Adipocyte (in vitro differentiated cells): ENCODE measurements at regions not wholly inside any gene's neighbourhood (a gene's known extent, or its start where the extent isn't known, plus 50 kb on each side); places are given as distances from the start of the nearest gene placed in this dataset.

Source experiments
- DNase-seq: peaks from one replicate; pipeline ENCODE4 v3.0.0-alpha.2; 2015; ENCODE audit warnings: low read depth
- H3K27me3 ChIP-seq: replicated peaks from 2 replicates; pipeline ENCODE4 v1.7.0; 2013; ENCODE audit warnings: mild to moderate bottlenecking, low read length, moderate library complexity; ENCODE audit not compliant: control insufficient read depth, insufficient read depth
- H3K36me3 ChIP-seq: 2 replicates; pipeline ENCODE4 v1.7.0; 2013; ENCODE audit warnings: low read length, mild to moderate bottlenecking, moderate library complexity; ENCODE audit not compliant: control insufficient read depth, insufficient read depth, severe bottlenecking
- H3K4me1 ChIP-seq: 2 replicates; pipeline ENCODE4 v1.7.0; 2013; ENCODE audit warnings: mild to moderate bottlenecking, low read length, moderate library complexity; ENCODE audit not compliant: control insufficient read depth, insufficient read depth
- H3K4me3 ChIP-seq: 2 replicates; pipeline ENCODE4 v1.7.0; 2013; ENCODE audit warnings: mild to moderate bottlenecking, low read length, moderate library complexity
- H3K9ac ChIP-seq: 2 replicates; pipeline ENCODE4 v1.7.0; 2013; ENCODE audit warnings: mild to moderate bottlenecking, low read length, moderate library complexity
- H3K9me3 ChIP-seq: 2 replicates; pipeline ENCODE4 v1.7.0; 2013; ENCODE audit warnings: mild to moderate bottlenecking, low read length, moderate library complexity; ENCODE audit not compliant: control insufficient read depth

DNA sequence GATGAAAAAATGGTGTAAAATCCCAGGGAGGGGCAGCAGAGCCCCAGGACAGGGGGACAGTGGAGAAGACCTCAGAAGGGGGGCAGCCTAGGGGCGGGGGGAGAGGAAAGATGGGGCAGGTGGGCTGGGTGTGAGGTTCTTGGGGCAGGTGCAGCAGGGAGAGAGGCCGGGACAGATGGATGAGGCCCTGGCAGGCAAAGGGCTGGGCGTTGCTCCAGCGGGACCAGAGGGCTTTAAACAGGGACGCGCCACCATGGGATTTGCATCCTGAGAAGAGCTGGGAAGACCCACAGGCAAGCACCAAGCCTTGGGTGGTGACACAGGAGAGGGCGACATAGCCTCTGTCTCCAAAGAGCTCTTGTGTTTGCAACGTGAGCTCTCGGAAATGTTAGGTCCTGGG lies 1342.8 kb downstream of the TBC1D22A start:
- DNase-seq, result no peak
- H3K36me3 ChIP-seq, result no peaks in the 10 kb centered on the region
- H3K27me3 ChIP-seq, result no peaks in the 10 kb centered on the region
- H3K4me3 ChIP-seq, result no peak overlapping the region
- peaks cover 3% of the 10 kb centered on the region for H3K9me3 ChIP-seq
- no peaks in the 10 kb centered on the region for H3K4me1 ChIP-seq
- no peak overlapping the region for H3K9ac ChIP-seq

DNA sequence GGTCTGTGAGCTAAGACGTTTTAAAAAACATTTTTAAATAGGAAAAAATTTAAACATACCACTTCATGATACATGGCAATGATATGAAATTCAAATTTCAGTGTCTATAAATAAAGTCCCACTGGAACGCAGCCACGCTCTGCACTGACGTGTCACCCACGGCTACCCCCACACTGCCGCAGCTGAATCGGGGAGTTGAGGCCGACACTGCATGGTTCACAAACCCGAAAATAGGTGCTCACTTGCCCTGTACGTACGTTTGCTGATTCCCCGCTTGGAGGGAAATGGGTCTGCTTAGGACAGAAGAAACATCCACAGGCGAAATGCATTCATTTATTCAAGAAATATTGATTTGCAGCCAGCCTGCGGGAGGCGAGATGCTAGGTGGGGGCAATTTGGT lies 1342.3 kb downstream of the TBC1D22A start:
- Histone ChIP-seq H3K4me1 (no peaks in the 10 kb centered on the region), H3K9me3 (peaks cover 3% of the 10 kb centered on the region), H3K9ac (no peak overlapping the region), H3K27me3 (no peaks in the 10 kb centered on the region), H3K36me3 (no peaks in the 10 kb centered on the region), H3K4me3 (no peak overlapping the region)
- DNase-seq, result no peak

DNA sequence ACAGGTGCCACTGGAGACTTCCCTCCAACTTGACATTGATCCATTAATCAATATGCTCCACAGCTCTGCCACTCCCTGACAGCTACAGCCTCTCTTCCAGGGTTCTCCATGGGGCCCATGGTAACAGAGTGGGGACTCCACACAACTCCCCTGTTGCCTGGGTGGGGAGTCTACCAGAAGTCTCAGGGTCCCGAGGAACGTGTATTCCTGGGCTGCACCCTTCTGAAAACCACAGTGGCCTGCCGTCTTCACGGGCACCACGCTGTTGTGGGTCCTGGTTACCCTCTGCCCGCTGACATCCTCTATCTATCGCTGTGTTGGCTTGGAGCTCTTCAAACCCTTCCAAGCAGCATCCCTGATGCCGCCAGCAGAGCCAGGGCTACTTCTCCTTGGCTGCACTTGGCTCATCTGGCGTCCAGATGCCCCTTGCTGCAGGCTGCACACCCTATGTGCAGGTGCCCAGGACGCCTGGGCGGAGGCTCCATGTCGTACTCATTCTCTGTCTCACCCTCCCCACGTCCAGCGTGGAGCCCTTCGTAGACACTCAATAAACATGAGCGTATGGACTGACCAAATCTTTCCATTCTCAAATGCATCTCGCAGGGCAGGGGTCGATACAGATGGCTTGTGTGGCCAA lies 1341.8 kb downstream of the TBC1D22A start:
- DNase-seq, result no peak
- H3K4me1 ChIP-seq, result no peaks in the 10 kb centered on the region
- H3K36me3 ChIP-seq, result no peaks in the 10 kb centered on the region
- no peak overlapping the region for H3K9ac ChIP-seq
- no peaks in the 10 kb centered on the region for H3K27me3 ChIP-seq
- no peak overlapping the region for H3K4me3 ChIP-seq
- peaks cover 3% of the 10 kb centered on the region for H3K9me3 ChIP-seq

DNA sequence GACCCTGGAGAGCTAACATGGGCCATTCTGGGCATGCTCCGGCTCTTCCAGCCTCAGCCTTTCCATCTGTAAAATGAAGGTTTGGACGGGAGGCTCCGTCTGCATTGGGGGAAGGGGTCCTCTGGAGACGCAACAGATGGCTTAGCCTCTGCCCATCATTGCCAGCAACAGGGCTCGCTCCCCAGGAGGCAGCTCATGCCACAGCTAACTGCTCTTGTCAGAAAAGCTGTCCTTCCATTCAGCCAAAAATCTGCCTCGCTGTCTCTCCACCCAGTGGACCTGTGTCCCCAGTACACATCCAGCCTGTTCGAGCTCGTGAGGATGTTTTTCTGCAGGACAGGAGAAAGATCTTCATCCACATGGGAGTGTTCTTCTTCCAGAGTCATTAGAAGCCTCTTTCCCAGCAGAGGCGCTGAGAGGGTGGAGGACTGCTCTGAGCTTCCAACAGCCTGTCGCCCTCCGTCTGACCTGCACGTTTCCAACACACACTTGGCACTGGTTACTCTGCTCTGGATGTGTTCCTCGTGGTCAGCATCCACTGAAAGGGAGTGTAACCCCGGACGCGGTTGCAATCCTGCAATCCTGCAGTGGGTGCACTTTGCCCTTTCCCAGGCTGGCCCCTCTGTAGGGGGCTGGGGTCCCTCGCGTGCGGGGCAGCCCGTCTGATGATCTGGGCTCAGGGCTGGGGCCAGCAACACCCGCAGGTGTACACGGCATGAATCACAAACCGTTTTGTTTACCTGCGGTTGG lies 1340.9 kb downstream of the TBC1D22A start:
- H3K4me1 ChIP-seq, result no peaks in the 10 kb centered on the region
- DNase-seq, result no peak
- H3K4me3 ChIP-seq, result no peak overlapping the region
- H3K9me3 ChIP-seq, result no peaks in the 10 kb centered on the region
- no peak overlapping the region for H3K9ac ChIP-seq
- H3K36me3 ChIP-seq, result no peaks in the 10 kb centered on the region
- no peaks in the 10 kb centered on the region for H3K27me3 ChIP-seq

DNA sequence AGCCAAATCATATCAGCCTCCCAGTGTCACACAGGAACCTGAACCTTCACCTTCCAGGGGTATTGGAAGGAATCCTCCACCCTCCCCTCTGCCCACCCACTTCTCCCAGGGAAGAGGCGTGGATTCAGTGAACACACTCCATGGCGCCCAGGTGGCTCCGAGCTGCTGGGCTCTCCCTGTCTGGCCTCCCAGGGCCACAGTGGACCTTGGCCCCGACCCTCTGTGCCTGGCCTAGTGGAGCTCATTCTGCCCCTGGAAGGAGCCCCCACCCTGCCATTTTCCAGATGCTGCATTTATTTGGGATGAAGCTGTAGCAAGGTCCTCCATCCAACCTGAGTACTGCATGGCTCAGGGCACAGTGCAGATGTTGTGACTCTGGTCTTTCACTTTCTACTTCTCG lies 1340.1 kb downstream of the TBC1D22A start:
- H3K4me1 ChIP-seq, result no peaks in the 10 kb centered on the region
- H3K9me3 ChIP-seq, result no peaks in the 10 kb centered on the region
- no peak overlapping the region for H3K9ac ChIP-seq
- H3K36me3 ChIP-seq, result no peaks in the 10 kb centered on the region
- H3K4me3 ChIP-seq, result no peak overlapping the region
- no peaks in the 10 kb centered on the region for H3K27me3 ChIP-seq
- no peak for DNase-seq

DNA sequence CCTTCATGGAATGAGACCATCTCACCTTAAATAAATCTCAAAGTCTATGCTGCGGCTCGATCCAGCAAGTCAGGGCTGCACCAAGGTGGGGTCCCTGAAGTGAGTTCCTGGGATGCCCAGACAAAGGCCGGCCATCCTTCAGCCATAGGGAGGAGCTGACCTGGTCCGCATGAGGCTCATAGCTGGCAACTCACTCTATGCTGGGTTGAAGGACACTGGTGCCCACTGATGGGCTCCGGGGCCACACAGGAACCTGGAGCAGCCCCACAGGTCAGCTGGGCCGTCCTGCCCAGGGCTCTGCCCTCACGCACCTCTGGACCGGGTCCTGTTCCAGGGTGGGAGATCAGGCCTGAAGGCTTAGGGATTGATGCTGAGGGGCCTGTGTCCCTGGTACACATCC lies 1339.3 kb downstream of the TBC1D22A start:
- Histone ChIP-seq H3K9me3 (no peaks in the 10 kb centered on the region), H3K27me3 (no peaks in the 10 kb centered on the region), H3K4me1 (no peaks in the 10 kb centered on the region), H3K4me3 (no peak overlapping the region), H3K36me3 (no peaks in the 10 kb centered on the region), H3K9ac (no peak overlapping the region)
- no peak for DNase-seq

DNA sequence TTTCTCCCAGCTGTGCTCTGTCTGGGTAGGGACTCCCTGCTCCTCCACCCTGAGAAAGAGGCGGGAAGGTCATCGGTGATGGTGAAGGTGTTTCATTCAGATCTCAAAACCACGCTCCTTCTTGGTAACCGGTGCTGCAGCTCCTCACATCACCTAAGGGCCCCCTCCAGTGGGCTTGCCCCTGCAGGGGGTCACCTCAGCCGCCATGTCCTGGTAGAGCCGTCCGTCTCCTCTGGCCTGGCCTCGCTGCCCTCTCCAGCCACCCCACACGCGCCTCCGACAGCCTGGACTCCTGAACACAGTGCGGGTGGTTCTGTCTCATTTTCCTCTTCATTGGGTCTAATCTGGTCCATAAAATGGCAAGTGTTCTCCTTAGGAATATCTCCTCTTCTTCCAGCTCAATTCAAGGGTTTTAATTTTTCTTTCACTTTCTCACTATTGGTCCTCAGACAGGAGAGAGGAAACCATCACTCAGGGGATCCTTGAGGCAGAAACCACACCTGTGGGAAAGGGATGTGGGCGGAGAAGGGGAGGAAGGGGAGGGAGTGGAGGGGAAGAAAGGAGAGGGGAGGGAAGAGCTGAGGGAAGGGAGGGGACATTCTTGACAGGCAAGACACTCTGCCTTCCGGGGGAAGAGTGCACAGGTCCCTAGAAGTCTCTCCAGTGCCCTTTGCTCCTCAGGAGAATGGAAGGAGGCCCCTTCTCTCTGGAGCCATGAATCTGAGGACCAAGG lies 1338.4 kb downstream of the TBC1D22A start:
- Histone ChIP-seq H3K36me3 (no peaks in the 10 kb centered on the region), H3K4me1 (no peaks in the 10 kb centered on the region), H3K9ac (no peak overlapping the region), H3K4me3 (no peak overlapping the region), H3K27me3 (peaks cover 2% of the 10 kb centered on the region), H3K9me3 (no peaks in the 10 kb centered on the region)
- no peak for DNase-seq

DNA sequence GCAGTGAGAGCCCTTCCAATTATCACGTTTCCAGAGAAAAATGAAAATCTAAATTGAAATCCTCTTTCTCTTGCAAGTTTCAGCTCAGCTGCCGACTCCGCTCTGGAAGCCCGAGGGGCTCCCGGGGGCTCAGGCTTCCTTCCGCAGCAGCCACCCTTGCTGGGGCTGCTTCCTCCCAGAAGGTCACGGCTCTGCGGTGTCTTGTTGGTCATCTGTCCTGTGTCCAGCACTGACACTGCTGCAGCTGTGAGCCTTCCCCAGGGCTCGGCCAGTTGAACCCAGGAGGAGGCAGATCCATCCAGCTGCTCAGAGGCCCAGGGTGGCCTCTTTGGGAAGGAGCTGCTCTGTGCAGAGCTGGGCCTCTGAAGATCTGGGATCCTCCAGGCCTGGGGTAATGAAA lies 1337.2 kb downstream of the TBC1D22A start:
- no peak for DNase-seq
- H3K9me3 ChIP-seq, result no peaks in the 10 kb centered on the region
- no peak overlapping the region for H3K9ac ChIP-seq
- peaks cover 9% of the 10 kb centered on the region for H3K27me3 ChIP-seq
- no peaks in the 10 kb centered on the region for H3K36me3 ChIP-seq
- H3K4me3 ChIP-seq, result no peak overlapping the region
- no peaks in the 10 kb centered on the region for H3K4me1 ChIP-seq

DNA sequence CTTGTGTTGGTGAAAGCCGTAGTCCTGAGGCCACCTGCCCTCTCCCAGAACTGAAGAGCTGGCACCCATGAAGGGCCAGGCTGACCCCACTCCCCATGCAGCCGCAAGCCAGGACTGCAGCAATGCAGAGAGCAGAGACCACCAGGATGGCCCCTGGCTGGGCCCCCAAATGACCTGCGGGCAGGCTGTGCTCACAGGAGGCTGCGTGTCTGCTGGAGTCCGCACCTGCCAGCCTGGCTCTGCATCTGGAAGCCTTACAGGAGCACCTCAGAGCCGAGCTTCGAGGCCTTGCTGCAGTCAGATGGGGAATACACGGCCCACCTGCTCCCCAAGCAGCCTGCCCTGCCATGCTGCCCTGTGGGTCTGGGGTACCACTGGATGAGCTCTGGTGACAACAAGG lies 1336.8 kb downstream of the TBC1D22A start:
- H3K9ac ChIP-seq, result no peak overlapping the region
- no peaks in the 10 kb centered on the region for H3K36me3 ChIP-seq
- no peaks in the 10 kb centered on the region for H3K4me1 ChIP-seq
- H3K4me3 ChIP-seq, result no peak overlapping the region
- no peak for DNase-seq
- no peaks in the 10 kb centered on the region for H3K9me3 ChIP-seq
- peaks cover 9% of the 10 kb centered on the region for H3K27me3 ChIP-seq

DNA sequence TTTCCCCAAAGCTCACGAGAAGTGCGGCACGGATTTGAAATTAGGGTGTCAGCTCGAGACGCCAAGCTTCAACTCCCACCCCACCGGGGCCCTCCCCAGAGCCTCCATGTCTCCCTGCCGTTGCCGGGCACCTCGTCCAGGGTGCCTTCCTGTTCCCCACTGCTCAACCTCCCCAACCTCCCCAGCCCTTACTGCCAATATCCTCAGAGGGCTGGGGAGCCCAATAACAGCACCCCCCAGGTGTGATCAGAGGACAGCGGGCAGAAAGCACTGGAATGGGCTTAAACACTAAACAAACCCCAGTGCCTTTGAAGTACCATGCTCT lies 1336.4 kb downstream of the TBC1D22A start:
- Histone ChIP-seq H3K4me3 (no peak overlapping the region), H3K9me3 (no peaks in the 10 kb centered on the region), H3K27me3 (peaks cover 11% of the 10 kb centered on the region), H3K9ac (no peak overlapping the region), H3K36me3 (no peaks in the 10 kb centered on the region), H3K4me1 (no peaks in the 10 kb centered on the region)
- no peak for DNase-seq

DNA sequence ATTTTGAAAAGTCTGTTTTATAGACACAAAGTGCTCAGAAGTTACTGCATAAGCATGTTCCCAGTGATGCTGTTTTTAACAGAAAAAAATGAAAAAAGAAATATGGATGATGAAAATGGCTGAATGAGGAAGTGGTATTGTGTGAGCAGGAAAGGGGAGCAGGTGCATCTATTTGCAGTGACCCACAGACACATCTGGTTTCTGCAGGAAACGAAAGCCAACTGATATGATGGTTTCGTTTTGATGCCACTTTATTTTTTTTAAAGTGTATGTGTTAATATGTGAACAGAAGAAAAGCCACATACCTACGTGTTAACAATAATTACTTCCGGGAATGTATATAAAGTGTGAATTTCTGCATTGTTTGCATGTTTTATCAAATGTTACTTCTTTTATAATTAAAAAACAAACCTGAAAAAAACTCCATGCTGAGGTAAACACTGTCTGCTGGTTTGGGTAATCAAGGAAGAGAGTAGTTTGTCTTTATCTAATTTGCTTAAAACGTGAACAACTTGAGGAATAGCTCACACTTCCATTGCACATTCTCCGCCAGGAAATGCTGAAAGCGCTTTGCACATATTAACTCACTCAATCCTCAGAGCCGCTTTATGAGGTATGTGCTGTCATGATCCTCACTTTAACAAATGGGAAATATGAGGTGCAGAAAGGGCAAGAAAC lies 1335.9 kb downstream of the TBC1D22A start:
- Histone ChIP-seq H3K36me3 (no peaks in the 10 kb centered on the region), H3K9me3 (no peaks in the 10 kb centered on the region), H3K4me3 (no peak overlapping the region), H3K4me1 (no peaks in the 10 kb centered on the region), H3K27me3 (peaks cover 14% of the 10 kb centered on the region), H3K9ac (no peak overlapping the region)
- no peak for DNase-seq
